ENCODE measurements at regions not wholly inside any gene's neighbourhood (a gene's known extent, or its start where the extent isn't known, plus 50 kb on each side); places are given as distances from the start of the nearest gene placed in this dataset.

GRCh38 chr4:24010994-24011393, 121.1 kb upstream of the PPARGC1A start:
- TF ChIP-seq CTCF (IDR thresholded peaks at IDR 0.05) (no peak), POLR2A (IDR thresholded peaks at IDR 0.05) (no peak)

GRCh38 chr4:24010573-24010972, 120.7 kb upstream of the PPARGC1A start:
- no peaks in the 10 kb centered on the region for H3K27me3 ChIP-seq
- TF ChIP-seq CTCF (IDR thresholded peaks at IDR 0.05) (no peak), POLR2A (IDR thresholded peaks at IDR 0.05) (no peak)
- DNase-seq, result no peak
- no peaks in the 10 kb centered on the region for H3K4me1 ChIP-seq (replicated peaks in 1 of 2)
- intact Hi-C loops (cut with DNase I), result no loop called here
- WGBS, 4 donors, result 24 to 40% (median 33%) methylated on average over 3 of the region's 3 CpGs
- no peak overlapping the region for H3K27ac ChIP-seq
- no peaks in the 10 kb centered on the region for H3K36me3 ChIP-seq (replicated peaks in 1 of 2)
- no peaks in the 10 kb centered on the region for H3K9me3 ChIP-seq (replicated peaks in 1 of 3)
- no peak overlapping the region for H3K4me3 ChIP-seq

More at GRCh38 chr4:24010994-24011393, 121.1 kb upstream of the PPARGC1A start:
- intact Hi-C loops (cut with DNase I), result no loop called here
- DNase-seq, result no peak
- H3K9me3 ChIP-seq (replicated peaks in 1 of 3), result no peaks in the 10 kb centered on the region
- no peak overlapping the region for H3K4me3 ChIP-seq
- 49 to 75% (median 54%) methylated on average over 1 of the region's 1 CpG for WGBS, 4 donors
- no peaks in the 10 kb centered on the region for H3K27me3 ChIP-seq
- no peak overlapping the region for H3K27ac ChIP-seq
- H3K36me3 ChIP-seq (replicated peaks in 1 of 2), result no peaks in the 10 kb centered on the region
- H3K4me1 ChIP-seq (replicated peaks in 1 of 2), result no peaks in the 10 kb centered on the region

GRCh38 chr4:24007860-24008261, 118.0 kb upstream of the PPARGC1A start:
- H3K9me3 ChIP-seq (replicated peaks in 1 of 3), result no peaks in the 10 kb centered on the region
- no peak for TF ChIP-seq CTCF (IDR thresholded peaks at IDR 0.05)
- TF ChIP-seq POLR2A (IDR thresholded peaks at IDR 0.05), result no peak
- no peaks in the 10 kb centered on the region for H3K36me3 ChIP-seq (replicated peaks in 1 of 2)
- H3K4me3 ChIP-seq, result no peak overlapping the region
- H3K4me1 ChIP-seq (replicated peaks in 1 of 2), result no peaks in the 10 kb centered on the region
- intact Hi-C loops (cut with DNase I), result no loop called here
- H3K27ac ChIP-seq, result no peak overlapping the region
- 59 to 73% (median 72%) methylated on average over 9 to 10 of the region's 10 CpGs for WGBS, 4 donors
- no peaks in the 10 kb centered on the region for H3K27me3 ChIP-seq
- DNase-seq, result no peak

GRCh38 chr4:24006269-24006668, 116.4 kb upstream of the PPARGC1A start:
- intact Hi-C loops (cut with DNase I), result no loop called here
- no peaks in the 10 kb centered on the region for H3K9me3 ChIP-seq (replicated peaks in 1 of 3)
- H3K27me3 ChIP-seq, result no peaks in the 10 kb centered on the region
- TF ChIP-seq CTCF (IDR thresholded peaks at IDR 0.05), result no peak
- TF ChIP-seq POLR2A (IDR thresholded peaks at IDR 0.05), result no peak
- H3K27ac ChIP-seq, result no peak overlapping the region
- no peak overlapping the region for H3K4me3 ChIP-seq
- WGBS, 4 donors, result 58 to 92% (median 86%) methylated on average over 1 of the region's 1 CpG; no CpG with 5 or more reads in 1 of the 4 donors
- DNase-seq, result no peak
- H3K36me3 ChIP-seq (replicated peaks in 1 of 2), result no peaks in the 10 kb centered on the region
- no peaks in the 10 kb centered on the region for H3K4me1 ChIP-seq (replicated peaks in 1 of 2)
